IMR-90 (cell line): ENCODE measurements at regions not wholly inside any gene's neighbourhood (a gene's known extent, or its start where the extent isn't known, plus 50 kb on each side); places are given as distances from the start of the nearest gene placed in this dataset.

ENCODE experiments used
- ATAC-seq: fragments of 200-7000 bp; cut with Tn5 transposase; 2 replicates; pipeline ENCODE4 v1.9.1; 2020; ENCODE audit warnings: low read depth, mild to moderate bottlenecking, moderate library complexity
- BruUV-seq: library from RNA; stranded (reverse); fragments of 400-500 nt; replicated peaks from 2 replicates; lab custom pipeline; 2021; lab: Mats Ljungman, UMichigan
- CTCF ChIA-PET: fragments of 300-600 bp; formaldehyde crosslinking; extraction: SDS; loops from one replicate; lab custom pipeline; 2021; ENCODE audit warnings: antibody characterized with exemption; lab: Yijun Ruan, JAX
- POLR2A ChIA-PET: fragments of 300-600 bp; sonication (Branson Sonifier 250); formaldehyde crosslinking; loops from one replicate; lab custom pipeline; 2022; ENCODE audit warnings: antibody characterized with exemption; ENCODE audit not compliant: unreplicated experiment; lab: Charles Lee
- DNase-seq: peaks from one replicate; pipeline ENCODE4 v3.0.0; 2013
- H2AFZ ChIP-seq: replicated peaks from 2 replicates; pipeline ENCODE3; 2013; ENCODE audit warnings: low read length, mild to moderate bottlenecking; ENCODE audit not compliant: poor library complexity
- H2AK5ac ChIP-seq: 2 replicates; pipeline ENCODE4 v1.6.1; 2013; ENCODE audit warnings: low read depth, low read length, inconsistent platforms
- H2AK9ac ChIP-seq: replicated peaks from 2 replicates; pipeline ENCODE3; 2013; ENCODE audit warnings: mild to moderate bottlenecking, low read depth, low read length, moderate library complexity; ENCODE audit not compliant: poor library complexity
- H2BK120ac ChIP-seq: 2 replicates; pipeline ENCODE4 v1.6.1; 2013; ENCODE audit warnings: low read depth, low read length, inconsistent platforms
- H2BK15ac ChIP-seq: 3 replicates; pipeline ENCODE4 v1.6.1; 2013; ENCODE audit warnings: low read depth, low read length, inconsistent platforms
- H2BK20ac ChIP-seq: 2 replicates; pipeline ENCODE4 v1.6.1; 2013; ENCODE audit warnings: low read depth, mild to moderate bottlenecking, inconsistent platforms, low read length, moderate library complexity
- H2BK5ac ChIP-seq: 2 replicates; pipeline ENCODE4 v1.6.1; 2013; ENCODE audit warnings: mild to moderate bottlenecking, low read depth, low read length, inconsistent platforms; ENCODE audit not compliant: poor library complexity, severe bottlenecking
- H3K14ac ChIP-seq: replicated peaks from 2 replicates; pipeline ENCODE4 v1.6.1; 2013; ENCODE audit warnings: low read depth, low read length, inconsistent platforms
- H3K18ac ChIP-seq: 2 replicates; pipeline ENCODE4 v1.6.1; 2013; ENCODE audit warnings: low read depth, low read length, control low read depth
- H3K23ac ChIP-seq: 2 replicates; pipeline ENCODE4 v1.6.1; 2013; ENCODE audit warnings: low read depth, low read length, inconsistent platforms
- H3K27ac ChIP-seq: 2 replicates; pipeline ENCODE4 v1.5.1; 2013; ENCODE audit warnings: mild to moderate bottlenecking, control low read depth, low read length; ENCODE audit not compliant: insufficient read depth
- H3K27me3 ChIP-seq: 2 replicates; pipeline ENCODE4 v1.6.1; 2013; ENCODE audit warnings: low read length; ENCODE audit not compliant: control insufficient read depth, insufficient read depth
- H3K36me3 ChIP-seq: 2 replicates; pipeline ENCODE4 v1.6.1; 2013; ENCODE audit warnings: low read length, mixed read lengths; ENCODE audit not compliant: control insufficient read depth, insufficient read depth
- H3K4ac ChIP-seq: 2 replicates; pipeline ENCODE4 v1.6.1; 2013; ENCODE audit warnings: low read depth, low read length, inconsistent platforms
- H3K4me1 ChIP-seq: 2 replicates; pipeline ENCODE4 v1.6.1; 2013; ENCODE audit warnings: low read length, mixed read lengths; ENCODE audit not compliant: control insufficient read depth, insufficient read depth
- H3K4me2 ChIP-seq: 2 replicates; pipeline ENCODE4 v1.6.1; 2013; ENCODE audit warnings: low read depth, mild to moderate bottlenecking, control low read depth, low read length, moderate library complexity
- H3K4me3 ChIP-seq: 2 replicates; pipeline ENCODE4 v1.5.1; 2013; ENCODE audit warnings: low read depth, mild to moderate bottlenecking, control low read depth, low read length, moderate library complexity; ENCODE audit not compliant: insufficient read depth
- H3K56ac ChIP-seq: 2 replicates; pipeline ENCODE4 v1.6.1; 2013; ENCODE audit warnings: low read length, inconsistent platforms; ENCODE audit not compliant: insufficient read depth; ENCODE audit errors: extremely low read depth
- H3K79me1 ChIP-seq, 2 experiments: 2 replicates each; pipeline ENCODE4 v1.6.1; 2013; ENCODE audit warnings: low read length in 2 of 2, inconsistent platforms in 1 of 2, low read depth in 1 of 2
- H3K9ac ChIP-seq: 2 replicates; pipeline ENCODE4 v1.6.1; 2013; ENCODE audit warnings: low read depth, low read length, control low read depth
- H3K9me1 ChIP-seq: 2 replicates; pipeline ENCODE4 v1.6.1; 2013; ENCODE audit warnings: low read length, inconsistent platforms; ENCODE audit not compliant: insufficient read depth
- H3K9me3 ChIP-seq: 2 replicates; pipeline ENCODE4 v1.6.1; 2013; ENCODE audit warnings: low read length; ENCODE audit not compliant: control insufficient read depth, insufficient read depth
- H4K20me1 ChIP-seq: 2 replicates; pipeline ENCODE4 v1.6.1; 2013; ENCODE audit warnings: low read length, inconsistent platforms; ENCODE audit not compliant: insufficient read depth
- H4K5ac ChIP-seq: 2 replicates; pipeline ENCODE4 v1.6.1; 2013; ENCODE audit warnings: mild to moderate bottlenecking, low read depth, low read length, control low read depth
- H4K8ac ChIP-seq, 2 experiments: 2 replicates each; pipeline ENCODE4 v1.6.1; 2013; ENCODE audit warnings: low read depth in 2 of 2, low read length in 2 of 2, control low read depth in 1 of 2, inconsistent platforms in 1 of 2
- H4K91ac ChIP-seq: 2 replicates; pipeline ENCODE4 v1.6.1; 2013; ENCODE audit warnings: low read depth, low read length, inconsistent platforms; ENCODE audit not compliant: insufficient read depth
- BHLHE40 ChIP-seq: fragments of 150-350 bp; IDR thresholded peaks from 2 replicates; pipeline ENCODE4 v1.6.1; 2016; ENCODE audit warnings: mild to moderate bottlenecking, low read depth, low read length
- CHD1 ChIP-seq: IDR thresholded peaks from 2 replicates; pipeline ENCODE4 v1.6.1; 2012; ENCODE audit warnings: low read depth, low read length, improper control_type of control experiment
- ELK1 ChIP-seq: fragments of 150-350 bp; IDR thresholded peaks from 2 replicates; pipeline ENCODE4 v1.6.1; 2016; ENCODE audit warnings: low read depth, mild to moderate bottlenecking, low read length, moderate library complexity, borderline replicate concordance
- FOS ChIP-seq: fragments of 150-350 bp; IDR thresholded peaks from 2 replicates; pipeline ENCODE4 v1.6.1; 2016; ENCODE audit warnings: low read depth, low read length
- MAFK ChIP-seq: IDR thresholded peaks from 2 replicates; pipeline ENCODE4 v1.6.1; 2012; ENCODE audit warnings: low read depth, low read length, improper control_type of control experiment
- MXI1 ChIP-seq: IDR thresholded peaks from 2 replicates; pipeline ENCODE4 v1.6.1; 2012; ENCODE audit warnings: low read depth, mild to moderate bottlenecking, low read length, moderate library complexity, borderline replicate concordance
- NFE2L2 ChIP-seq: fragments of 150-350 bp; IDR thresholded peaks from 2 replicates; pipeline ENCODE4 v1.6.1; 2016; ENCODE audit warnings: low read depth, mild to moderate bottlenecking, low read length
- RAD21 ChIP-seq: IDR thresholded peaks from 2 replicates; pipeline ENCODE4 v1.6.1; 2012; ENCODE audit warnings: low read length, improper control_type of control experiment
- RFX5 ChIP-seq: IDR thresholded peaks from 2 replicates; pipeline ENCODE4 v1.8.0; 2012; ENCODE audit warnings: low read depth, mild to moderate bottlenecking, low read length, moderate library complexity
- SMC3 ChIP-seq: fragments of 150-350 bp; IDR thresholded peaks from 2 replicates; pipeline ENCODE4 v1.6.1; 2016; ENCODE audit warnings: low read depth, mild to moderate bottlenecking, antibody characterized with exemption, low read length, moderate library complexity
- WGBS, 2 experiments: methylation state at CpG; one replicate each; pipeline versions ENCODE4 v1.1.5 to v1.1.7; 2013; ENCODE audit warnings: missing lambda C conversion rate in 2 of 2; ENCODE audit not compliant: insufficient read length in 1 of 2; ENCODE audit errors: extremely low coverage in 2 of 2; 5-methylcytosine and 5-hydroxymethylcytosine counted together
- dilution Hi-C: fragments of 300-500 bp; cut with HindIII; formaldehyde crosslinking; loops from one replicate; pipeline ENCODE4 v1.14.3; 2018; ENCODE audit warnings: low sequenced_read_pairs; ENCODE audit not compliant: unreplicated experiment
- in situ Hi-C: fragments of 300-500 bp; cut with MboI; formaldehyde crosslinking; loops from 3 replicates; pipeline ENCODE4 v1.14.3; 2019; ENCODE audit warnings: low sequenced_read_pairs, inconsistent platforms, mixed read lengths
- intact Hi-C: fragments of 100-400 bp; cut with micrococcal nuclease; formaldehyde crosslinking; loops from 2 replicates; pipeline ENCODE4 v1.10.0; 2022

GRCh38 chr12:115245020-115245419 lies 561.0 kb upstream of the TBX3 start:
- H3K36me3 ChIP-seq, result no peaks in the 10 kb centered on the region
- H2BK20ac ChIP-seq, result no peak overlapping the region
- H4K5ac ChIP-seq, result no peak overlapping the region
- no peak overlapping the region for H4K91ac ChIP-seq
- H2AFZ ChIP-seq, result no peak overlapping the region
- CTCF ChIA-PET, result no interaction called here
- H2BK5ac ChIP-seq, result no peak overlapping the region
- no peaks in the 10 kb centered on the region for H3K79me1 ChIP-seq
- no peak overlapping the region for H3K4me2 ChIP-seq
- 84% methylated on average over 3 of the region's 10 CpGs; no CpG with 5 or more reads in 1 of the 2 experiments for WGBS, 2 experiments
- no peak overlapping the region for H3K9ac ChIP-seq
- no peak overlapping the region for H3K4me3 ChIP-seq
- no peaks in the 10 kb centered on the region for H4K20me1 ChIP-seq
- no peak overlapping the region for H2BK120ac ChIP-seq
- H2AK5ac ChIP-seq, result no peak overlapping the region
- POLR2A ChIA-PET, result no interaction called here
- no peak overlapping the region for H4K8ac ChIP-seq
- no peaks in the 10 kb centered on the region for H3K9me3 ChIP-seq
- in situ Hi-C loops, result no loop called here
- no peak overlapping the region for H2AK9ac ChIP-seq
- H2BK15ac ChIP-seq, result no peak overlapping the region
- no peak overlapping the region for H3K27ac ChIP-seq
- no peak overlapping the region for H3K4ac ChIP-seq
- intact Hi-C loops, result no loop called here
- DNase-seq, result no peak
- dilution Hi-C loops, result no loop called here
- no TSS peak for BruUV-seq
- H3K23ac ChIP-seq, result no peak overlapping the region
- H3K4me1 ChIP-seq, result no peaks in the 10 kb centered on the region
- no peaks in the 10 kb centered on the region; the same call in 1 of the 2 replicates for H3K27me3 ChIP-seq
- no peak for TF ChIP-seq RAD21
- no peak for TF ChIP-seq CHD1
- TF ChIP-seq RFX5, result no peak
- no peak for TF ChIP-seq BHLHE40
- TF ChIP-seq MAFK, result no peak
- TF ChIP-seq ELK1, result no peak
- TF ChIP-seq FOS, result no peak
- TF ChIP-seq NFE2L2, result no peak
- TF ChIP-seq MXI1, result no peak
- TF ChIP-seq SMC3, result no peak
- H3K56ac ChIP-seq, result no peak overlapping the region
- H3K18ac ChIP-seq, result no peak overlapping the region
- ATAC-seq, result no peak
- no peak overlapping the region for H3K14ac ChIP-seq
- H3K9me1 ChIP-seq, result no peaks in the 10 kb centered on the region
